Spleen (tissue), 7 donors: ENCODE measurements at regions not wholly inside any gene's neighbourhood (a gene's known extent, or its start where the extent isn't known, plus 50 kb on each side); places are given as distances from the start of the nearest gene placed in this dataset.

ENCODE experiments used
- CTCF ChIP-seq, 11 experiments: fragments of 200-600 bp in 7 of 11; fragments of 450-650 bp in 4 of 11; sonication (generic) in 4 of 11; IDR thresholded peaks in 8 of 11; conservative IDR thresholded peaks in 3 of 11; 1 replicate in 7 of 11; 2 replicates in 4 of 11; pipeline versions ENCODE4 v1.4.0 to v1.8.0; 2016 to 2021; ENCODE audit warnings: antibody characterized with exemption in 11 of 11, inconsistent platforms in 4 of 11, mild to moderate bottlenecking in 1 of 11
- POLR2A ChIP-seq, 3 donors: fragments of 450-650 bp; IDR thresholded peaks; one replicate each; pipeline ENCODE4 v1.5.1; 2017; ENCODE audit warnings: antibody characterized with exemption in 3 of 3, mild to moderate bottlenecking in 1 of 3
- POLR2AphosphoS5 ChIP-seq, 3 donors: sonication (generic); formaldehyde crosslinking; IDR thresholded peaks; one replicate each; pipeline ENCODE4 v1.5.1; 2017; ENCODE audit warnings: antibody characterized with exemption in 3 of 3
- donor health status: DM: no; HTN: no; CAD: no; lungs with moderate emphysema.
- donor health status: DM: no; HTN: no; CAD: no.
- donor health status: DM: no; HTN: no; CAD: no.

DNA sequence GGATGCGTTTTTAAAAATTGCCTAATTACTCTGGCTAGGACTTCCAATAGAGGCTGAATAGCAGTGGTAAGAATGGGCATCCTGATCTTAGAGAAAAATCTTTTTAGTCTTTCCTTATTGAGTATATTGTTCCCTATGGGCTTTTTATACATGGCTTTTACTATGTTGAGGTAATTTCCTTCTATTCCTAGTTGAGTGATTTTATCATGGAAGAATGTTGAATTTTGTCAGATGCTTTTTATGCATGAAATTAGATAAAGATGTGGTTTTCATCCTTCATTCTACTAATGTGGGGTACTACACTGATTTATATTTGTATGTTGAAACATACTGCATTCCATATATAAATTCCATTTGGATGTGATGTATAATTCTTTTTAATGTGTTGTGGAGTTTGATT lies 2673.8 kb downstream of the PCDH9 start:
- TF ChIP-seq CTCF (IDR thresholded peaks at IDR 0.05 in 8 of 11, conservative IDR thresholded peaks at IDR 0.05 in 3 of 11) (no peak), POLR2A (IDR thresholded peaks at IDR 0.05) (no peak), POLR2AphosphoS5 (IDR thresholded peaks at IDR 0.05) (no peak)
